ENCODE measurements at regions not wholly inside any gene's neighbourhood (a gene's known extent, or its start where the extent isn't known, plus 50 kb on each side); places are given as distances from the start of the nearest gene placed in this dataset.
"Not testable (repeated sequence)": the region's sequence is repeated elsewhere in the genome, so short reads cannot be mapped to it uniquely, and the experiment has no call there.

- Mint-ChIP-seq H3K27ac (no peak overlapping the region), H3K36me3 (ENCODE audit: low read depth) (no peaks in the 10 kb centered on the region), H3K4me1 (ENCODE audit: low read depth) (no peaks in the 10 kb centered on the region), H3K4me3 (no peak overlapping the region), H3K9me3 (peaks cover 3% of the 10 kb centered on the region), H3K27me3 (no peaks in the 10 kb centered on the region)
- Histone ChIP-seq H3K4me1 (ENCODE audit: insufficient read depth, low read length) (no peaks in the 10 kb centered on the region), H3K4me3 (ENCODE audit: low read length) (no peak overlapping the region), H3K27me3 (ENCODE audit: control insufficient read depth in 1 of 2, insufficient read depth in 2 of 2, low read length in 2 of 2) (no peaks in the 10 kb centered on the region), H3K36me3 (ENCODE audit: insufficient read depth, low read length) (no peaks in the 10 kb centered on the region), H3K27ac (ENCODE audit: low read depth in 1 of 2, low read length in 2 of 2) (no peak overlapping the region), H3K9me3 (ENCODE audit: control insufficient read depth in 1 of 2, insufficient read depth in 1 of 2, low read length in 2 of 2) (no peaks in the 10 kb centered on the region)
- DNase-seq (no peak), ATAC-seq (ENCODE audit: poor library complexity) (no peak)
- CTCF ChIA-PET: no interaction called here
- POLR2A ChIA-PET: no interaction called here
- TF ChIP-seq, protein P1, sequence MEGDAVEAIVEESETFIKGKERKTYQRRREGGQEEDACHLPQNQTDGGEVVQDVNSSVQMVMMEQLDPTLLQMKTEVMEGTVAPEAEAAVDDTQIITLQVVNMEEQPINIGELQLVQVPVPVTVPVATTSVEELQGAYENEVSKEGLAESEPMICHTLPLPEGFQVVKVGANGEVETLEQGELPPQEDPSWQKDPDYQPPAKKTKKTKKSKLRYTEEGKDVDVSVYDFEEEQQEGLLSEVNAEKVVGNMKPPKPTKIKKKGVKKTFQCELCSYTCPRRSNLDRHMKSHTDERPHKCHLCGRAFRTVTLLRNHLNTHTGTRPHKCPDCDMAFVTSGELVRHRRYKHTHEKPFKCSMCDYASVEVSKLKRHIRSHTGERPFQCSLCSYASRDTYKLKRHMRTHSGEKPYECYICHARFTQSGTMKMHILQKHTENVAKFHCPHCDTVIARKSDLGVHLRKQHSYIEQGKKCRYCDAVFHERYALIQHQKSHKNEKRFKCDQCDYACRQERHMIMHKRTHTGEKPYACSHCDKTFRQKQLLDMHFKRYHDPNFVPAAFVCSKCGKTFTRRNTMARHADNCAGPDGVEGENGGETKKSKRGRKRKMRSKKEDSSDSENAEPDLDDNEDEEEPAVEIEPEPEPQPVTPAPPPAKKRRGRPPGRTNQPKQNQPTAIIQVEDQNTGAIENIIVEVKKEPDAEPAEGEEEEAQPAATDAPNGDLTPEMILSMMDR (IDR thresholded peaks at IDR 0.05): no peak
- intact Hi-C loops (cut with DNase I, micrococcal nuclease): no loop called here
Observed at GRCh38 chr2:223185638-223186037, 133.6 kb downstream of the KCNE4 start.

GRCh38 chr2:223187256-223187655, 135.3 kb downstream of the KCNE4 start:
- Mint-ChIP-seq H3K27ac (no peak overlapping the region), H3K4me1 (ENCODE audit: low read depth) (no peaks in the 10 kb centered on the region), H3K4me3 (no peak overlapping the region), H3K36me3 (ENCODE audit: low read depth) (no peaks in the 10 kb centered on the region), H3K9me3 (peaks cover 3% of the 10 kb centered on the region), H3K27me3 (no peaks in the 10 kb centered on the region)
- Histone ChIP-seq H3K27me3 (ENCODE audit: control insufficient read depth in 1 of 2, insufficient read depth in 2 of 2, low read length in 2 of 2) (no peaks in the 10 kb centered on the region), H3K36me3 (ENCODE audit: insufficient read depth, low read length) (no peaks in the 10 kb centered on the region), H3K4me3 (ENCODE audit: low read length) (no peak overlapping the region), H3K9me3 (ENCODE audit: control insufficient read depth in 1 of 2, insufficient read depth in 1 of 2, low read length in 2 of 2) (no peaks in the 10 kb centered on the region), H3K27ac (ENCODE audit: low read depth in 1 of 2, low read length in 2 of 2) (no peak overlapping the region), H3K4me1 (ENCODE audit: insufficient read depth, low read length) (no peaks in the 10 kb centered on the region)
- no peak for ATAC-seq (ENCODE audit: poor library complexity)
- no peak for DNase-seq
- intact Hi-C loops (cut with DNase I, micrococcal nuclease): no loop called here
- POLR2A ChIA-PET: no interaction called here
- CTCF ChIA-PET: no interaction called here
- TF ChIP-seq, protein P1 (IDR thresholded peaks at IDR 0.05): no peak

- H3K27me3 Mint-ChIP-seq; H3K27me3 ChIP-seq (ENCODE audit: control insufficient read depth in 1 of 2, insufficient read depth in 2 of 2, low read length in 2 of 2); intact Hi-C loops (cut with DNase I, micrococcal nuclease); H3K9me3 ChIP-seq (ENCODE audit: control insufficient read depth in 1 of 2, insufficient read depth in 1 of 2, low read length in 2 of 2); ATAC-seq (ENCODE audit: poor library complexity); H3K4me1 Mint-ChIP-seq (ENCODE audit: low read depth); H3K36me3 Mint-ChIP-seq (ENCODE audit: low read depth); DNase-seq; H3K4me1 ChIP-seq (ENCODE audit: insufficient read depth, low read length); POLR2A ChIA-PET; H3K36me3 ChIP-seq (ENCODE audit: insufficient read depth, low read length); H3K27ac ChIP-seq (ENCODE audit: low read depth in 1 of 2, low read length in 2 of 2); H3K9me3 Mint-ChIP-seq; H3K4me3 ChIP-seq (ENCODE audit: low read length); H3K27ac Mint-ChIP-seq; CTCF ChIA-PET; H3K4me3 Mint-ChIP-seq: not testable (repeated sequence)
Observed at GRCh38 chr2:223190561-223191206, 138.7 kb downstream of the KCNE4 start.

- TF ChIP-seq, protein P1 (IDR thresholded peaks at IDR 0.05): no peak
- Histone ChIP-seq H3K9me3 (ENCODE audit: control insufficient read depth in 1 of 2, insufficient read depth in 1 of 2, low read length in 2 of 2) (no peaks in the 10 kb centered on the region), H3K36me3 (ENCODE audit: insufficient read depth, low read length) (no peaks in the 10 kb centered on the region), H3K27ac (ENCODE audit: low read depth in 1 of 2, low read length in 2 of 2) (no peak overlapping the region), H3K4me1 (ENCODE audit: insufficient read depth, low read length) (no peaks in the 10 kb centered on the region), H3K4me3 (ENCODE audit: low read length) (no peak overlapping the region), H3K27me3 (ENCODE audit: control insufficient read depth in 1 of 2, insufficient read depth in 2 of 2, low read length in 2 of 2) (no peaks in the 10 kb centered on the region)
- Mint-ChIP-seq H3K27ac (no peak overlapping the region), H3K27me3 (no peaks in the 10 kb centered on the region), H3K36me3 (ENCODE audit: low read depth) (no peaks in the 10 kb centered on the region), H3K4me3 (no peak overlapping the region), H3K4me1 (ENCODE audit: low read depth) (no peaks in the 10 kb centered on the region), H3K9me3 (peaks cover 2% of the 10 kb centered on the region)
- no peak for DNase-seq
- no peak for ATAC-seq (ENCODE audit: poor library complexity)
- ChIA-PET POLR2A (no interaction called here), CTCF (no interaction called here)
- intact Hi-C loops (cut with DNase I, micrococcal nuclease): no loop called here
Observed at GRCh38 chr2:223196331-223196730, 144.3 kb downstream of the KCNE4 start.

Measured in CD4-positive, alpha-beta T cell (primary cell).